ENCODE measurements at regions not wholly inside any gene's neighbourhood (a gene's known extent, or its start where the extent isn't known, plus 50 kb on each side); places are given as distances from the start of the nearest gene placed in this dataset.

- Histone ChIP-seq H3K27ac (ENCODE audit: low read depth, low read length, poor library complexity, severe bottlenecking) (no peak overlapping the region), H3K4me1 (ENCODE audit: insufficient read depth, low read length, severe bottlenecking) (no peaks in the 10 kb centered on the region), H3K79me2 (ENCODE audit: insufficient read depth, low read length) (no peaks in the 10 kb centered on the region), H3F3A (ENCODE audit: insufficient read depth, low read length) (no peaks in the 10 kb centered on the region), H3K27me3 (ENCODE audit: insufficient read depth, low read length) (no peaks in the 10 kb centered on the region), H3K9me3 (ENCODE audit: low read length) (no peaks in the 10 kb centered on the region), H3K9ac (ENCODE audit: low read length) (no peak overlapping the region), H3K4me3 (ENCODE audit: low read depth, low read length, poor library complexity, severe bottlenecking) (no peak overlapping the region), H3K9me2 (ENCODE audit: low read depth, low read length) (no peaks in the 10 kb centered on the region), H3K4me2 (ENCODE audit: low read length) (no peak overlapping the region), H4K20me1 (ENCODE audit: insufficient read depth, low read length) (no peaks in the 10 kb centered on the region), H3K36me3 (ENCODE audit: insufficient read depth, low read length) (no peaks in the 10 kb centered on the region), H2AFZ (ENCODE audit: low read length) (no peak overlapping the region)
- TF ChIP-seq CTCF (IDR thresholded peaks at IDR 0.05; ENCODE audit: low read length) (no peak), EZH2 (IDR thresholded peaks at IDR 0.05; ENCODE audit: borderline replicate concordance, low read length) (no peak)
These were observed 224.5 kb upstream of the TUT7 start for GRCh38 chr9:86578722-86579121.

- H3K9me3 ChIP-seq (ENCODE audit: low read length) = no peaks in the 10 kb centered on the region
- no peak overlapping the region for H3K4me3 ChIP-seq (ENCODE audit: low read depth, low read length, poor library complexity, severe bottlenecking)
- H3K79me2 ChIP-seq (ENCODE audit: insufficient read depth, low read length) = no peaks in the 10 kb centered on the region
- no peaks in the 10 kb centered on the region for H3K27me3 ChIP-seq (ENCODE audit: insufficient read depth, low read length)
- H3K9me2 ChIP-seq (ENCODE audit: low read depth, low read length) = no peaks in the 10 kb centered on the region
- H3K9ac ChIP-seq (ENCODE audit: low read length) = no peak overlapping the region
- no peak overlapping the region for H3K27ac ChIP-seq (ENCODE audit: low read depth, low read length, poor library complexity, severe bottlenecking)
- H2AFZ ChIP-seq (ENCODE audit: low read length) = no peak overlapping the region
- H3K4me2 ChIP-seq (ENCODE audit: low read length) = no peak overlapping the region
- no peaks in the 10 kb centered on the region for H4K20me1 ChIP-seq (ENCODE audit: insufficient read depth, low read length)
- no peak for TF ChIP-seq CTCF (IDR thresholded peaks at IDR 0.05; ENCODE audit: low read length)
- no peak for TF ChIP-seq EZH2 (IDR thresholded peaks at IDR 0.05; ENCODE audit: borderline replicate concordance, low read length)
- H3F3A ChIP-seq (ENCODE audit: insufficient read depth, low read length) = no peaks in the 10 kb centered on the region
- no peaks in the 10 kb centered on the region for H3K4me1 ChIP-seq (ENCODE audit: insufficient read depth, low read length, severe bottlenecking)
- H3K36me3 ChIP-seq (ENCODE audit: insufficient read depth, low read length) = no peaks in the 10 kb centered on the region
These were observed 223.5 kb upstream of the TUT7 start for GRCh38 chr9:86577420-86578333.

DNA sequence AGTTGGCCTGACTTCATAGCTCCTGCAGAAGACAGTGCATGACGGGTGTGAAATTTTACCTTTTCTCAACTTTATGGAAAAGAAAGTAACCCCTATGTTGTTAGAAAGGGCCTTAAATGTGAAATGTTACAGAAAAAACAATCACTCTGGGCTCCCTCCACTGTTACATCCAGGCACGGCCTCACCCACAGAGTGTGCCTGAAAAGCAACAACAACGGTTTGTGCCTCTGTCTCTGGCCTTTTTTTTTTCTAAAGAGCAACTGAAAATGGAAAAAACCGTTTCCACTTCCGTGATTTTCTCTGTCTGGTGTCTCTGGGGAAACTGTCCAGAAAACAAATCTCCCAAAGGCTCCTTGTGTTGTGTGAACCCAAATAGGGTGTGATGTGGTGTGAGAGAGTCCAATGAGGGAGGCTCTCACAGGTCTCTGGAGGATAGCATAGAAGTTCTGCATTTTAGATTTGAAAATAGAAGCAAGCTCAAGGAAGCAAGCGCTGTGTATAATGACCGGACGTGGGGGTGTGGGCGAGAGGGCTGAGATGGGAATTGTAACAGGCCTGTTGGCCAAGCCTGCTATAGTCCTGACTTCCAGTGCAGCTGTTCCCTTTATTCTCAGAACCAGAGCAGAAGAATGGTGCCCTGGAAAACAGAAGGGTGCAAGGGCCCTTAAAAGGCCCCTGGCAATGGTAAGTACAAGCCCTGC, 221.8 kb upstream of the TUT7 start:
- Histone ChIP-seq H2AFZ (ENCODE audit: low read length) (no peak overlapping the region), H3F3A (ENCODE audit: insufficient read depth, low read length) (no peaks in the 10 kb centered on the region), H3K27me3 (ENCODE audit: insufficient read depth, low read length) (no peaks in the 10 kb centered on the region), H3K9me3 (ENCODE audit: low read length) (no peaks in the 10 kb centered on the region), H3K9me2 (ENCODE audit: low read depth, low read length) (no peaks in the 10 kb centered on the region), H3K27ac (ENCODE audit: low read depth, low read length, poor library complexity, severe bottlenecking) (no peak overlapping the region), H3K36me3 (ENCODE audit: insufficient read depth, low read length) (no peaks in the 10 kb centered on the region), H4K20me1 (ENCODE audit: insufficient read depth, low read length) (no peaks in the 10 kb centered on the region), H3K4me2 (ENCODE audit: low read length) (no peak overlapping the region), H3K79me2 (ENCODE audit: insufficient read depth, low read length) (no peaks in the 10 kb centered on the region), H3K4me1 (ENCODE audit: insufficient read depth, low read length, severe bottlenecking) (no peaks in the 10 kb centered on the region), H3K9ac (ENCODE audit: low read length) (no peak overlapping the region), H3K4me3 (ENCODE audit: low read depth, low read length, poor library complexity, severe bottlenecking) (no peak overlapping the region)
- TF ChIP-seq CTCF (IDR thresholded peaks at IDR 0.05; ENCODE audit: low read length) = no peak
- no peak for TF ChIP-seq EZH2 (IDR thresholded peaks at IDR 0.05; ENCODE audit: borderline replicate concordance, low read length)

Data from OCI-LY1 (cell line).